SK-N-SH treated with all-trans-retinoic acid at 6 μM for 48 hours (cell line): ENCODE measurements at regions not wholly inside any gene's neighbourhood (a gene's known extent, or its start where the extent isn't known, plus 50 kb on each side); places are given as distances from the start of the nearest gene placed in this dataset.

ENCODE experiments used
- ATAC-seq: fragments of 200-7000 bp; cut with Tn5 transposase; 3 replicates; pipeline ENCODE4 v1.9.1; 2020; ENCODE audit warnings: mild to moderate bottlenecking, moderate library complexity
- ARNTL ChIP-seq: fragments of 450-650 bp; formaldehyde crosslinking; IDR thresholded peaks from 2 replicates; pipeline ENCODE4 v1.5.0; 2020; ENCODE audit warnings: low read depth, mild to moderate bottlenecking, moderate library complexity, borderline replicate concordance
- CREB5 ChIP-seq: fragments of 250-450 bp; sonication (Bioruptor Pico); IDR thresholded peaks from 2 replicates; pipeline ENCODE4 v1.5.1; 2020; ENCODE audit warnings: low read depth, mild to moderate bottlenecking, moderate library complexity
- CSDC2 ChIP-seq: fragments of 250-450 bp; sonication (Bioruptor Pico); IDR thresholded peaks from 2 replicates; pipeline ENCODE4 v1.5.0; 2020; ENCODE audit warnings: mild to moderate bottlenecking, moderate library complexity
- CSRNP3 ChIP-seq: fragments of 250-450 bp; sonication (Bioruptor Pico); IDR thresholded peaks from 2 replicates; pipeline ENCODE4 v1.5.1; 2021; ENCODE audit warnings: mild to moderate bottlenecking, moderate library complexity
- ESRRG ChIP-seq: fragments of 250-450 bp; sonication (Bioruptor Pico); IDR thresholded peaks from 2 replicates; pipeline ENCODE4 v1.6.1; 2021; ENCODE audit warnings: mild to moderate bottlenecking
- GLIS3 ChIP-seq: fragments of 250-450 bp; sonication (Bioruptor Pico); IDR thresholded peaks from 2 replicates; pipeline ENCODE4 v1.5.0; 2020; ENCODE audit warnings: mild to moderate bottlenecking, moderate library complexity
- ISL1 ChIP-seq: fragments of 250-450 bp; sonication (Bioruptor Pico); IDR thresholded peaks from 2 replicates; pipeline ENCODE4 v2.1.2; 2022; ENCODE audit warnings: mild to moderate bottlenecking, moderate library complexity
- PATZ1 ChIP-seq: fragments of 250-450 bp; sonication (Bioruptor Pico); IDR thresholded peaks from 2 replicates; pipeline ENCODE4 v1.8.0; 2020; ENCODE audit warnings: mild to moderate bottlenecking, moderate library complexity, borderline replicate concordance
- POU6F1 ChIP-seq: fragments of 250-450 bp; sonication (Bioruptor Pico); IDR thresholded peaks from 2 replicates; pipeline ENCODE4 v1.8.0; 2021; ENCODE audit warnings: low read depth, mild to moderate bottlenecking, moderate library complexity, borderline replicate concordance
- PPARA ChIP-seq: fragments of 250-450 bp; sonication (Bioruptor Pico); IDR thresholded peaks from 2 replicates; pipeline ENCODE4 v1.5.0; 2020; ENCODE audit warnings: mild to moderate bottlenecking, borderline replicate concordance
- RARB ChIP-seq: fragments of 250-450 bp; sonication (Bioruptor Pico); IDR thresholded peaks from 2 replicates; pipeline ENCODE4 v1.8.0; 2021; ENCODE audit warnings: mild to moderate bottlenecking, moderate library complexity
- SNAI2 ChIP-seq: fragments of 250-450 bp; sonication (Bioruptor Pico); IDR thresholded peaks from 2 replicates; pipeline ENCODE4 v1.5.0; 2020; ENCODE audit warnings: mild to moderate bottlenecking, moderate library complexity
- TCF4 ChIP-seq: fragments of 250-450 bp; sonication (Bioruptor Pico); IDR thresholded peaks from 2 replicates; pipeline ENCODE4 v1.8.0; 2021; ENCODE audit warnings: mild to moderate bottlenecking, moderate library complexity, borderline replicate concordance
- TOX ChIP-seq: fragments of 250-450 bp; sonication (Bioruptor Pico); IDR thresholded peaks from 2 replicates; pipeline ENCODE4 v1.8.0; 2021; ENCODE audit warnings: mild to moderate bottlenecking, moderate library complexity, borderline replicate concordance
- TSHZ2 ChIP-seq: fragments of 250-450 bp; sonication (Bioruptor Pico); IDR thresholded peaks from 2 replicates; pipeline ENCODE4 v1.5.0; 2020; ENCODE audit warnings: mild to moderate bottlenecking, moderate library complexity
- ZFP3 ChIP-seq: fragments of 250-450 bp; sonication (Bioruptor Pico); IDR thresholded peaks from 2 replicates; pipeline ENCODE4 v1.5.0; 2020; ENCODE audit warnings: mild to moderate bottlenecking, moderate library complexity
- ZNF565 ChIP-seq: fragments of 450-650 bp; formaldehyde crosslinking; conservative IDR thresholded peaks from 2 replicates; pipeline ENCODE4 v1.5.0; 2020; ENCODE audit warnings: low read depth, mild to moderate bottlenecking, moderate library complexity
- ZNF70 ChIP-seq: fragments of 450-650 bp; formaldehyde crosslinking; IDR thresholded peaks from 2 replicates; pipeline ENCODE4 v1.5.0; 2020; ENCODE audit warnings: mild to moderate bottlenecking, moderate library complexity

- no peak for ATAC-seq
- TF ChIP-seq ISL1 (CRISPR knock-in tag) (no peak), CSRNP3 (no peak), ARNTL (CRISPR knock-in tag) (no peak), ZNF70 (CRISPR knock-in tag) (no peak), ZFP3 (CRISPR knock-in tag) (no peak), PPARA (CRISPR knock-in tag) (no peak), TSHZ2 (CRISPR knock-in tag) (no peak), ZNF565 (CRISPR knock-in tag) (no peak), POU6F1 (CRISPR knock-in tag) (no peak), CSDC2 (no peak), GLIS3 (no peak), SNAI2 (CRISPR knock-in tag) (no peak)
These were observed 273.9 kb upstream of the CHD6 start for GRCh38 chr20:41892031-41892430.

GRCh38 chr20:41889844-41890224 is 271.7 kb upstream of the CHD6 start:
- TF ChIP-seq CSRNP3 (no peak), GLIS3 (no peak), TOX (CRISPR knock-in tag) (no peak), ARNTL (CRISPR knock-in tag) (no peak), RARB (CRISPR knock-in tag) (no peak), PATZ1 (no peak)
- TF ChIP-seq, all 23 proteins: peak for 0
- ATAC-seq, result no peak

GRCh38 chr20:41889126-41889843 is 271.1 kb upstream of the CHD6 start:
- ATAC-seq, result no peak
- TF ChIP-seq ESRRG, result no peak
- TF ChIP-seq CSDC2, result no peak
- no peak for TF ChIP-seq CREB5 (CRISPR knock-in tag)
- TF ChIP-seq GLIS3, result no peak
- TF ChIP-seq TOX (CRISPR knock-in tag), result no peak
- TF ChIP-seq ZFP3 (CRISPR knock-in tag), result no peak
- no peak for TF ChIP-seq RARB (CRISPR knock-in tag)
- no peak for TF ChIP-seq TCF4 (CRISPR knock-in tag)
- no peak for TF ChIP-seq ZNF565 (CRISPR knock-in tag)
